Kidney epithelial cell (primary cell): ENCODE measurements at regions not wholly inside any gene's neighbourhood (a gene's known extent, or its start where the extent isn't known, plus 50 kb on each side); places are given as distances from the start of the nearest gene placed in this dataset.

Experiments used
- DNase-seq: peaks from one replicate; pipeline ENCODE4 v3.0.0-alpha.2; 2010; ENCODE audit warnings: low read depth
- H3K27me3 ChIP-seq: 2 replicates; pipeline ENCODE4 v1.6.0; 2011; ENCODE audit warnings: low read length; ENCODE audit not compliant: control insufficient read depth, insufficient read depth
- H3K36me3 ChIP-seq: 2 replicates; pipeline ENCODE4 v1.5.1; 2011; ENCODE audit warnings: low read length; ENCODE audit not compliant: control insufficient read depth, insufficient read depth
- H3K4me3 ChIP-seq: 2 replicates; pipeline ENCODE4 v1.5.1; 2011; ENCODE audit warnings: low read depth, mild to moderate bottlenecking, control low read depth, low read length
- CTCF ChIP-seq: IDR thresholded peaks from 2 replicates; pipeline ENCODE4 v1.5.1; 2011; ENCODE audit warnings: mild to moderate bottlenecking, moderate library complexity, low read length, control low read depth, inconsistent platforms; ENCODE audit not compliant: insufficient read depth, poor library complexity, severe bottlenecking

DNA sequence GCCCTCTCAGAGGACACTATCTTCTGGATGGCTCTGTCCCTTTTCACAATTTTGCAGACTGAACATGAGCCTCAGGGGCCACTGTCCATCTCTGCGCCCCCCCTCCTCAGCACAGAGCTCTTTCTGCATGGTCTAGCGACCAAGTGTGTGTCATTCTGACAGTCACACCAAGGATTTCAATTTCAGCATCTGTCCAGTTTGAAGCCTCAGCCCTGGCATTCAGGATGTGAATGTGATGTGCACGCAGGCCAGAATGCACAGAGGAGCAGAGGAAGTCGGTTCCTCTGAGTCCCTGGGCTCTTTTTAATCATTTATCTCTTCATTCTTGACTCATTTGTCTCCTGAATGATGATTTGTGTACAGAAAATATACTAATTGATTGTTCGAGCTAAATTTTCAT lies 102.0 kb upstream of the PWP1 start:
- DNase-seq: no peak
- Histone ChIP-seq H3K4me3 (no peak overlapping the region), H3K27me3 (no peaks in the 10 kb centered on the region), H3K36me3 (no peaks in the 10 kb centered on the region)
- no peak for TF ChIP-seq CTCF

GRCh38 chr12:107584563-107584962 lies 101.0 kb upstream of the PWP1 start:
- TF ChIP-seq CTCF: no peak
- H3K27me3 ChIP-seq: no peaks in the 10 kb centered on the region
- no peak overlapping the region for H3K4me3 ChIP-seq
- no peaks in the 10 kb centered on the region for H3K36me3 ChIP-seq
- DNase-seq: no peak

- TF ChIP-seq CTCF: no peak
- Histone ChIP-seq H3K36me3 (no peaks in the 10 kb centered on the region), H3K4me3 (no peak overlapping the region), H3K27me3 (no peaks in the 10 kb centered on the region)
- no peak for DNase-seq
Measured at GRCh38 chr12:107586256-107586970, 99.2 kb upstream of the PWP1 start.

GRCh38 chr12:107590413-107590812 lies 95.2 kb upstream of the PWP1 start:
- no peaks in the 10 kb centered on the region for H3K27me3 ChIP-seq
- no peak for TF ChIP-seq CTCF
- H3K36me3 ChIP-seq: no peaks in the 10 kb centered on the region

GRCh38 chr12:107590814-107591375 lies 94.7 kb upstream of the PWP1 start:
- Histone ChIP-seq H3K4me3 (no peak overlapping the region), H3K36me3 (no peaks in the 10 kb centered on the region), H3K27me3 (no peaks in the 10 kb centered on the region)
- DNase-seq: no peak
- no peak for TF ChIP-seq CTCF

More at GRCh38 chr12:107590413-107590812, 95.2 kb upstream of the PWP1 start:
- no peak overlapping the region for H3K4me3 ChIP-seq
- DNase-seq: no peak
